Pons (tissue), 1 donor: ENCODE measurements at regions not wholly inside any gene's neighbourhood (a gene's known extent, or its start where the extent isn't known, plus 50 kb on each side); places are given as distances from the start of the nearest gene placed in this dataset.

Experiments used
- DNase-seq: peaks from one replicate; pipeline ENCODE4 v3.0.0-alpha.2; 2016; ENCODE audit warnings: low spot score

- DNase-seq = no peak
Measured at GRCh38 chr7:42617806-42618457, 293.9 kb downstream of the C7orf25 start.

GRCh38 chr7:42617071-42617765, 294.7 kb downstream of the C7orf25 start:
- no peak for DNase-seq

- no peak for DNase-seq
Measured at GRCh38 chr7:42614636-42615035, 297.2 kb downstream of the C7orf25 start.

GRCh38 chr7:42611961-42612360, 299.9 kb downstream of the C7orf25 start:
- no peak for DNase-seq

GRCh38 chr7:42611289-42611928, 300.5 kb downstream of the C7orf25 start:
- DNase-seq = no peak

- peak; percentile 16 for DNase-seq
Measured at GRCh38 chr7:42606193-42606905, 305.5 kb downstream of the C7orf25 start.

GRCh38 chr7:42605406-42606192, 306.3 kb downstream of the C7orf25 start:
- peak; percentile 69 for DNase-seq

- DNase-seq = no peak
Measured at GRCh38 chr7:42603496-42603895, 308.4 kb downstream of the C7orf25 start.

GRCh38 chr7:42597300-42597699, 314.6 kb downstream of the C7orf25 start:
- DNase-seq = no peak

- no peak for DNase-seq
Measured at GRCh38 chr7:42596737-42597136, 315.1 kb downstream of the C7orf25 start.

- DNase-seq = no peak
Measured at GRCh38 chr7:42593860-42594259, 318.0 kb downstream of the C7orf25 start.

GRCh38 chr7:42590771-42591310, 321.0 kb downstream of the C7orf25 start:
- no peak for DNase-seq

- DNase-seq = no peak
Measured at GRCh38 chr7:42588876-42589275, 323.0 kb downstream of the C7orf25 start.

- DNase-seq = no peak
Measured at GRCh38 chr7:42587806-42588205, 324.1 kb downstream of the C7orf25 start.

GRCh38 chr7:42580061-42580460, 331.8 kb downstream of the C7orf25 start:
- DNase-seq = no peak

GRCh38 chr7:42575171-42575570, 336.7 kb downstream of the C7orf25 start:
- DNase-seq = no peak

- DNase-seq = no peak
Measured at GRCh38 chr7:42574685-42575084, 337.2 kb downstream of the C7orf25 start.

- no peak for DNase-seq
Measured at GRCh38 chr7:42573881-42574672, 337.1 kb upstream of the GLI3 start.

- DNase-seq = no peak
Measured at GRCh38 chr7:42572561-42572960, 335.6 kb upstream of the GLI3 start.

- no peak for DNase-seq
Measured at GRCh38 chr7:42572056-42572455, 335.0 kb upstream of the GLI3 start.

- no peak for DNase-seq
Measured at GRCh38 chr7:42570944-42571343, 333.9 kb upstream of the GLI3 start.
